Upper lobe of left lung (tissue), 6 donors: ENCODE measurements at regions not wholly inside any gene's neighbourhood (a gene's known extent, or its start where the extent isn't known, plus 50 kb on each side); places are given as distances from the start of the nearest gene placed in this dataset.

Experiments used
- ATAC-seq, 2 donors: fragments of 200-7000 bp; cut with Tn5 transposase; one replicate each; pipeline ENCODE4 v1.9.1; 2022; ENCODE audit warnings: mild to moderate bottlenecking in 2 of 2, moderate library complexity in 2 of 2; ENCODE audit not compliant: low FRiP score in 2 of 2
- DNase-seq, 2 donors: peaks; one replicate each; pipeline ENCODE4 v3.0.0-alpha.2; 2019 to 2020
- H3K27ac ChIP-seq, 4 donors: fragments of 200-600 bp; sonication (generic); one replicate each; pipeline ENCODE4 v1.5.1; 2016 to 2019
- H3K27me3 ChIP-seq, 4 donors: fragments of 200-600 bp; sonication (generic); one replicate each; pipeline ENCODE4 v1.5.1; 2017 to 2019
- H3K36me3 ChIP-seq, 4 donors: fragments of 200-600 bp; sonication (generic); one replicate each; pipeline ENCODE4 v1.5.1; 2016 to 2019
- H3K4me1 ChIP-seq, 4 donors: fragments of 200-600 bp; sonication (generic); one replicate each; pipeline ENCODE4 v1.5.1; 2018 to 2019
- H3K4me3 ChIP-seq, 4 donors: fragments of 200-600 bp; sonication (generic); one replicate each; pipeline ENCODE4 v1.5.1; 2017 to 2019; ENCODE audit warnings: mild to moderate bottlenecking in 2 of 4, moderate library complexity in 1 of 4
- H3K9me3 ChIP-seq, 4 donors: fragments of 200-600 bp; sonication (generic); one replicate each; pipeline ENCODE4 v1.5.1; 2018 to 2019
- CTCF ChIP-seq, 6 experiments: fragments of 450-650 bp in 4 of 6; fragments of 200-600 bp in 2 of 6; sonication (generic) in 2 of 6; IDR thresholded peaks; one replicate each; pipeline ENCODE4 v1.5.1; 2016 to 2019; ENCODE audit warnings: antibody characterized with exemption in 6 of 6
- EP300 ChIP-seq, 4 donors: sonication (generic); formaldehyde crosslinking; IDR thresholded peaks; one replicate each; pipeline ENCODE4 v1.5.1; 2017; ENCODE audit warnings: antibody characterized with exemption in 4 of 4, control low read depth in 2 of 4
- POLR2A ChIP-seq, 4 donors: fragments of 450-650 bp; IDR thresholded peaks; one replicate each; pipeline ENCODE4 v1.5.1; 2016 to 2017; ENCODE audit warnings: antibody characterized with exemption in 4 of 4, mild to moderate bottlenecking in 2 of 4
- POLR2AphosphoS5 ChIP-seq, 2 donors: sonication (generic); formaldehyde crosslinking; IDR thresholded peaks; one replicate each; pipeline ENCODE4 v1.5.1; 2017; ENCODE audit warnings: antibody characterized with exemption in 2 of 2
- WGBS, 2 donors: methylation state at CpG; one replicate each; pipeline ENCODE4 v1.1.5; 2017 to 2018; 5-methylcytosine and 5-hydroxymethylcytosine counted together
- donor health status: DM: no; HTN: no; CAD: no; lungs with moderate emphysema.
- donor health status: DM: no; HTN: yes; CAD: no; lungs with severe emphysema.

GRCh38 chr15:95371664-95372063, 958.8 kb upstream of the NR2F2 start:
- Histone ChIP-seq H3K4me1 (no peaks in the 10 kb centered on the region), H3K27me3 (no peaks in the 10 kb centered on the region), H3K36me3 (no peaks in the 10 kb centered on the region), H3K9me3 (no peaks in the 10 kb centered on the region), H3K4me3 (no peak overlapping the region), H3K27ac (no peak overlapping the region)
- ATAC-seq (no peak), DNase-seq (no peak)
- WGBS, 2 donors: 76 to 93% methylated on average over 2 of the region's 2 CpGs
- TF ChIP-seq POLR2AphosphoS5 (IDR thresholded peaks at IDR 0.05) (no peak), EP300 (IDR thresholded peaks at IDR 0.05) (no peak), CTCF (IDR thresholded peaks at IDR 0.05) (no peak), POLR2A (IDR thresholded peaks at IDR 0.05) (no peak)

- Histone ChIP-seq H3K36me3 (no peaks in the 10 kb centered on the region), H3K9me3 (no peaks in the 10 kb centered on the region), H3K27me3 (no peaks in the 10 kb centered on the region), H3K27ac (no peak overlapping the region), H3K4me3 (no peak overlapping the region), H3K4me1 (no peaks in the 10 kb centered on the region)
- no peak for TF ChIP-seq POLR2A (IDR thresholded peaks at IDR 0.05)
- no peak for TF ChIP-seq CTCF (IDR thresholded peaks at IDR 0.05)
- no peak for TF ChIP-seq EP300 (IDR thresholded peaks at IDR 0.05)
- TF ChIP-seq POLR2AphosphoS5 (IDR thresholded peaks at IDR 0.05): no peak
- ATAC-seq: no peak
- 61 to 74% methylated on average over 3 of the region's 3 CpGs for WGBS, 2 donors
- no peak for DNase-seq
Measured at GRCh38 chr15:95375281-95375680, 955.2 kb upstream of the NR2F2 start.

GRCh38 chr15:95377258-95377852, 953.1 kb upstream of the NR2F2 start:
- no peaks in the 10 kb centered on the region for H3K9me3 ChIP-seq
- ATAC-seq (no peak), DNase-seq (no peak)
- WGBS, 2 donors: 73% methylated on average over 5 of the region's 5 CpGs
- TF ChIP-seq CTCF (IDR thresholded peaks at IDR 0.05) (no peak), EP300 (IDR thresholded peaks at IDR 0.05) (no peak), POLR2AphosphoS5 (IDR thresholded peaks at IDR 0.05) (no peak), POLR2A (IDR thresholded peaks at IDR 0.05) (no peak)
- no peak overlapping the region for H3K27ac ChIP-seq
- H3K36me3 ChIP-seq: no peaks in the 10 kb centered on the region
- no peak overlapping the region for H3K4me3 ChIP-seq
- no peaks in the 10 kb centered on the region for H3K27me3 ChIP-seq
- no peaks in the 10 kb centered on the region for H3K4me1 ChIP-seq

- no peaks in the 10 kb centered on the region for H3K27me3 ChIP-seq
- TF ChIP-seq CTCF (IDR thresholded peaks at IDR 0.05): no peak
- no peak for TF ChIP-seq EP300 (IDR thresholded peaks at IDR 0.05)
- TF ChIP-seq POLR2AphosphoS5 (IDR thresholded peaks at IDR 0.05): no peak
- TF ChIP-seq POLR2A (IDR thresholded peaks at IDR 0.05): no peak
- H3K9me3 ChIP-seq: no peaks in the 10 kb centered on the region
- ATAC-seq (no peak), DNase-seq (no peak)
- H3K27ac ChIP-seq: no peak overlapping the region
- H3K4me3 ChIP-seq: no peak overlapping the region
- H3K4me1 ChIP-seq: no peaks in the 10 kb centered on the region
- 47 to 59% methylated on average over 8 of the region's 8 CpGs for WGBS, 2 donors
- H3K36me3 ChIP-seq: no peaks in the 10 kb centered on the region
Measured at GRCh38 chr15:95394186-95395067, 936.1 kb upstream of the NR2F2 start.
